Esophagus muscularis mucosa (tissue), 4 donors: ENCODE measurements at regions not wholly inside any gene's neighbourhood (a gene's known extent, or its start where the extent isn't known, plus 50 kb on each side); places are given as distances from the start of the nearest gene placed in this dataset.

Experiments
- DNase-seq: peaks from one replicate; pipeline ENCODE4 v3.0.0-alpha.2; 2017; ENCODE audit errors: extremely low spot score
- H3K27ac ChIP-seq, 4 donors: fragments of 200-600 bp; sonication (generic); replicated peaks in 1 of 4; 1 replicate in 3 of 4; 2 replicates in 1 of 4; pipeline ENCODE4 v1.5.1; 2016 to 2019; ENCODE audit warnings: mild to moderate bottlenecking in 1 of 4
- H3K27me3 ChIP-seq, 4 donors: fragments of 200-600 bp; sonication (generic); one replicate each; pipeline versions ENCODE4 v1.5.1 to v1.6.0; 2016 to 2019
- H3K36me3 ChIP-seq, 4 donors: fragments of 200-600 bp; sonication (generic); one replicate each; pipeline ENCODE4 v1.5.1; 2016 to 2019
- H3K4me1 ChIP-seq, 4 donors: fragments of 200-600 bp; sonication (generic); one replicate each; pipeline ENCODE4 v1.5.1; 2016 to 2019
- H3K4me3 ChIP-seq, 4 donors: fragments of 200-600 bp; sonication (generic); 1 replicate in 2 of 4; 2 replicates in 2 of 4; pipeline ENCODE4 v1.5.1; 2016 to 2019; ENCODE audit warnings: mild to moderate bottlenecking in 4 of 4, moderate library complexity in 1 of 4
- H3K9me3 ChIP-seq, 4 donors: fragments of 200-600 bp; sonication (generic); 1 replicate in 3 of 4; 2 replicates in 1 of 4; pipeline ENCODE4 v1.5.1; 2016 to 2019
- CTCF ChIP-seq, 3 experiments: fragments of 200-600 bp in 2 of 3; fragments of 450-650 bp in 1 of 3; sonication (generic) in 2 of 3; IDR thresholded peaks; one replicate each; pipeline ENCODE4 v1.5.1; 2017 to 2019; ENCODE audit warnings: antibody characterized with exemption in 3 of 3, mild to moderate bottlenecking in 2 of 3, moderate library complexity in 1 of 3
- EP300 ChIP-seq: sonication (generic); formaldehyde crosslinking; IDR thresholded peaks from one replicate; pipeline ENCODE4 v1.6.1; 2017; ENCODE audit warnings: antibody characterized with exemption
- POLR2A ChIP-seq: fragments of 450-650 bp; IDR thresholded peaks from one replicate; pipeline ENCODE4 v1.6.1; 2017; ENCODE audit warnings: antibody characterized with exemption, moderate library complexity, mild to moderate bottlenecking, low read depth
- POLR2AphosphoS5 ChIP-seq, 2 donors: sonication (generic); formaldehyde crosslinking; IDR thresholded peaks; one replicate each; pipeline ENCODE4 v1.6.1; 2017; ENCODE audit warnings: antibody characterized with exemption in 2 of 2
- WGBS: methylation state at CpG from one replicate; pipeline ENCODE4 v1.1.5; 2018; 5-methylcytosine and 5-hydroxymethylcytosine counted together
- intact Hi-C: fragments of 100-400 bp; cut with DNase I; formaldehyde crosslinking; loops from one replicate; pipeline ENCODE4 v1.15.1; 2023

- Histone ChIP-seq H3K4me3 (no peak overlapping the region), H3K36me3 (no peaks in the 10 kb centered on the region), H3K27me3 (no peaks in the 10 kb centered on the region), H3K4me1 (no peaks in the 10 kb centered on the region), H3K27ac (no peak overlapping the region), H3K9me3 (no peaks in the 10 kb centered on the region)
- WGBS: 64% methylated on average over 1 of the region's 1 CpG
- intact Hi-C loops: loop anchor here (10.0 kb wide), 1 partner anchor 660 kb away; no protein-coding TSS in a partner anchor
- DNase-seq: no peak
- no peak for TF ChIP-seq EP300
- no peak for TF ChIP-seq POLR2A
- no peak for TF ChIP-seq POLR2AphosphoS5 (IDR thresholded peaks at IDR 0.05)
- no peak for TF ChIP-seq CTCF (IDR thresholded peaks at IDR 0.05)
These were observed 71.3 kb upstream of the ENOX2 start for GRCh38 chrX:130974323-130974722.

GRCh38 chrX:130975947-130976346, 72.9 kb upstream of the ENOX2 start:
- H3K36me3 ChIP-seq: no peaks in the 10 kb centered on the region
- H3K27me3 ChIP-seq: no peaks in the 10 kb centered on the region
- TF ChIP-seq EP300 (no peak), CTCF (IDR thresholded peaks at IDR 0.05) (peak; percentile 30 to 41 (median 35)), POLR2A (no peak), POLR2AphosphoS5 (IDR thresholded peaks at IDR 0.05) (no peak)
- H3K9me3 ChIP-seq: no peaks in the 10 kb centered on the region
- no peak overlapping the region for H3K4me3 ChIP-seq
- 13% methylated on average over 7 of the region's 7 CpGs for WGBS
- DNase-seq: no peak
- intact Hi-C loops: loop anchor here (10.0 kb wide), 1 partner anchor 659 kb away; no protein-coding TSS in a partner anchor
- no peak overlapping the region for H3K27ac ChIP-seq
- H3K4me1 ChIP-seq: no peaks in the 10 kb centered on the region

GRCh38 chrX:130981836-130982235, 76.3 kb upstream of the ARHGAP36 start:
- Histone ChIP-seq H3K4me3 (no peak overlapping the region), H3K27ac (no peak overlapping the region), H3K9me3 (no peaks in the 10 kb centered on the region), H3K27me3 (no peaks in the 10 kb centered on the region), H3K36me3 (no peaks in the 10 kb centered on the region), H3K4me1 (no peaks in the 10 kb centered on the region)
- DNase-seq: no peak
- intact Hi-C loops: no loop called here
- 65% methylated on average over 2 of the region's 2 CpGs for WGBS
- no peak for TF ChIP-seq POLR2A
- no peak for TF ChIP-seq CTCF (IDR thresholded peaks at IDR 0.05)
- TF ChIP-seq EP300: no peak
- no peak for TF ChIP-seq POLR2AphosphoS5 (IDR thresholded peaks at IDR 0.05)

- Histone ChIP-seq H3K4me1 (no peaks in the 10 kb centered on the region), H3K27me3 (no peaks in the 10 kb centered on the region), H3K4me3 (no peak overlapping the region), H3K9me3 (no peaks in the 10 kb centered on the region), H3K36me3 (no peaks in the 10 kb centered on the region), H3K27ac (no peak overlapping the region)
- no peak for TF ChIP-seq EP300
- TF ChIP-seq POLR2A: no peak
- TF ChIP-seq POLR2AphosphoS5 (IDR thresholded peaks at IDR 0.05): no peak
- no peak for TF ChIP-seq CTCF (IDR thresholded peaks at IDR 0.05)
- 38% methylated on average over 4 of the region's 4 CpGs for WGBS
- intact Hi-C loops: no loop called here
- DNase-seq: no peak
These were observed 73.4 kb upstream of the ARHGAP36 start for GRCh38 chrX:130984782-130985181.

- 75% methylated on average over 4 of the region's 4 CpGs for WGBS
- intact Hi-C loops: no loop called here
- DNase-seq: no peak
- H3K4me1 ChIP-seq: no peaks in the 10 kb centered on the region
- H3K36me3 ChIP-seq: no peaks in the 10 kb centered on the region
- TF ChIP-seq POLR2AphosphoS5 (IDR thresholded peaks at IDR 0.05): no peak
- no peak for TF ChIP-seq EP300
- TF ChIP-seq POLR2A: no peak
- no peak for TF ChIP-seq CTCF (IDR thresholded peaks at IDR 0.05)
- H3K27ac ChIP-seq: no peak overlapping the region
- no peaks in the 10 kb centered on the region for H3K27me3 ChIP-seq
- H3K4me3 ChIP-seq: no peak overlapping the region
- no peaks in the 10 kb centered on the region for H3K9me3 ChIP-seq
These were observed 70.9 kb upstream of the ARHGAP36 start for GRCh38 chrX:130987241-130987640.
